ENCODE measurements at regions not wholly inside any gene's neighbourhood (a gene's known extent, or its start where the extent isn't known, plus 50 kb on each side); places are given as distances from the start of the nearest gene placed in this dataset.

DNA sequence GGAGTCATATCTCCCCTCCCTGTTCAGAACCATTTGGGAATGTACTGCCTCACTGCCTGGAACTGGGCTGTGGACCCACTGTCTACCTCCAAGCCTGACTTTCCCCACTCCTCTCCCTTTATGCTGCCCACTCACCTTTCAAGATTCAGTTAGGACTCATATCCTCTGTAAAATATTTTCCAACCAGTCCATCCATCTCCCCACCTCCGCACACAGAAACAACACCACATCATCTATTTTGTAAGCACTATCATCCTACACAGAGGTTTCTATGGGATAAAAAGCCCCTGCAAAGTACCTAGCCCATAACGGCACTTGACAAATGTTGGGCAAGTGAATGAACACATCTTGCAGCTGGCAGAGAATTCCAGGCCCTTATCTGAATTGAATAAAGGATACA is 250.8 kb downstream of the ANAPC1 start:
- Histone ChIP-seq H3K9me2 (replicated peaks; ENCODE audit: low read length) (no peaks in the 10 kb centered on the region), H3K4me2 (ENCODE audit: low read length) (no peak overlapping the region), H3K4me3 (ENCODE audit: low read length) (no peak overlapping the region), H3K4me1 (ENCODE audit: insufficient read depth, low read length) (no peaks in the 10 kb centered on the region), H3K9ac (ENCODE audit: low read length) (no peak overlapping the region), H3K9me3 (ENCODE audit: low read length) (no peaks in the 10 kb centered on the region; the same call in 1 of the 2 replicates), H4K20me1 (ENCODE audit: low read length) (no peaks in the 10 kb centered on the region), H2AFZ (ENCODE audit: low read length) (no peak overlapping the region), H3K79me2 (ENCODE audit: low read length) (no peaks in the 10 kb centered on the region), H3F3A (ENCODE audit: low read length, unreplicated experiment) (no peaks in the 10 kb centered on the region), H3K36me3 (ENCODE audit: low read depth, low read length) (no peaks in the 10 kb centered on the region), H3K27me3 (ENCODE audit: low read length) (no peaks in the 10 kb centered on the region), H3K27ac (ENCODE audit: low read length) (no peak overlapping the region)
- intact Hi-C loops (cut with micrococcal nuclease): no loop called here
- ChIA-PET CTCF (no interaction called here), POLR2A (ENCODE audit: unreplicated experiment) (interaction anchor here (0.6 kb wide), 1 partner anchor 86 kb away, joined by 8 read pairs; no protein-coding TSS in a partner anchor)
- DNase-seq (no peak), ATAC-seq (no peak)
- BruUV-seq (replicated peaks): no TSS peak
- TF ChIP-seq, protein P1, sequence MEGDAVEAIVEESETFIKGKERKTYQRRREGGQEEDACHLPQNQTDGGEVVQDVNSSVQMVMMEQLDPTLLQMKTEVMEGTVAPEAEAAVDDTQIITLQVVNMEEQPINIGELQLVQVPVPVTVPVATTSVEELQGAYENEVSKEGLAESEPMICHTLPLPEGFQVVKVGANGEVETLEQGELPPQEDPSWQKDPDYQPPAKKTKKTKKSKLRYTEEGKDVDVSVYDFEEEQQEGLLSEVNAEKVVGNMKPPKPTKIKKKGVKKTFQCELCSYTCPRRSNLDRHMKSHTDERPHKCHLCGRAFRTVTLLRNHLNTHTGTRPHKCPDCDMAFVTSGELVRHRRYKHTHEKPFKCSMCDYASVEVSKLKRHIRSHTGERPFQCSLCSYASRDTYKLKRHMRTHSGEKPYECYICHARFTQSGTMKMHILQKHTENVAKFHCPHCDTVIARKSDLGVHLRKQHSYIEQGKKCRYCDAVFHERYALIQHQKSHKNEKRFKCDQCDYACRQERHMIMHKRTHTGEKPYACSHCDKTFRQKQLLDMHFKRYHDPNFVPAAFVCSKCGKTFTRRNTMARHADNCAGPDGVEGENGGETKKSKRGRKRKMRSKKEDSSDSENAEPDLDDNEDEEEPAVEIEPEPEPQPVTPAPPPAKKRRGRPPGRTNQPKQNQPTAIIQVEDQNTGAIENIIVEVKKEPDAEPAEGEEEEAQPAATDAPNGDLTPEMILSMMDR (conservative IDR thresholded peaks at IDR 0.05; ENCODE audit: low read depth, low read length): no peak
- TF ChIP-seq EZH2 (IDR thresholded peaks at IDR 0.05; ENCODE audit: low read length, unreplicated experiment) (no peak), EZH2phosphoT487 (IDR thresholded peaks at IDR 0.05; ENCODE audit: borderline replicate concordance, low read length) (no peak)

DNA sequence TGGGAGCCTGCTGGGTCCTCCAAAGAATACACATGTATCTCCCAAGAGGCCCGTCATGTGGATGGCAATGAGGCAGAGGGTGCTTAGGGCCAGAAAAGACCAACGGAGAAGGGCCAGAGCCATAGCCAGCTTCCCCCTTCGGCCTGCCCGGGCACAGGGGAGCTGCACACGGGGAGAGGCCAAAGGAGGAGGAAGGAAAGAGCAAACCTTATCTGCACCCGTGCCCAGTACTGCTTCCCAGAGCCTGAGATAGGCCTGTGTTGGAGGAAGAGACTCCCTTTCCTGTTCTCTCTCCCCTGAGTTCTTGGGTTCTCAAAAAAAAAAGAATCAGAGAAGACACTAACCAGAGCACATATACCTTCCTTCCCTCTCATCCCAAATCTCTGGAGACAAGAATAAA is 250.3 kb downstream of the ANAPC1 start:
- no peak overlapping the region for H3K4me3 ChIP-seq (ENCODE audit: low read length)
- intact Hi-C loops (cut with micrococcal nuclease): no loop called here
- ATAC-seq: no peak
- H3K9me2 ChIP-seq (replicated peaks; ENCODE audit: low read length): no peaks in the 10 kb centered on the region
- no peak overlapping the region; the same call in 1 of the 2 replicates for H2AFZ ChIP-seq (ENCODE audit: low read length)
- H3K9me3 ChIP-seq (ENCODE audit: low read length): no peaks in the 10 kb centered on the region; the same call in 1 of the 2 replicates
- no peaks in the 10 kb centered on the region for H3F3A ChIP-seq (ENCODE audit: low read length, unreplicated experiment)
- no peak overlapping the region for H3K9ac ChIP-seq (ENCODE audit: low read length)
- ChIA-PET POLR2A (ENCODE audit: unreplicated experiment) (no interaction called here), CTCF (no interaction called here)
- no TSS peak for BruUV-seq (replicated peaks)
- H4K20me1 ChIP-seq (ENCODE audit: low read length): no peaks in the 10 kb centered on the region
- DNase-seq: no peak
- H3K4me2 ChIP-seq (ENCODE audit: low read length): no peak overlapping the region
- H3K27ac ChIP-seq (ENCODE audit: low read length): no peak overlapping the region
- TF ChIP-seq EZH2 (IDR thresholded peaks at IDR 0.05; ENCODE audit: low read length, unreplicated experiment): no peak
- TF ChIP-seq, protein P1 (conservative IDR thresholded peaks at IDR 0.05; ENCODE audit: low read depth, low read length): no peak
- no peak for TF ChIP-seq EZH2phosphoT487 (IDR thresholded peaks at IDR 0.05; ENCODE audit: borderline replicate concordance, low read length)
- H3K27me3 ChIP-seq (ENCODE audit: low read length): no peaks in the 10 kb centered on the region
- H3K4me1 ChIP-seq (ENCODE audit: insufficient read depth, low read length): no peaks in the 10 kb centered on the region
- H3K79me2 ChIP-seq (ENCODE audit: low read length): no peaks in the 10 kb centered on the region
- H3K36me3 ChIP-seq (ENCODE audit: low read depth, low read length): no peaks in the 10 kb centered on the region

DNA sequence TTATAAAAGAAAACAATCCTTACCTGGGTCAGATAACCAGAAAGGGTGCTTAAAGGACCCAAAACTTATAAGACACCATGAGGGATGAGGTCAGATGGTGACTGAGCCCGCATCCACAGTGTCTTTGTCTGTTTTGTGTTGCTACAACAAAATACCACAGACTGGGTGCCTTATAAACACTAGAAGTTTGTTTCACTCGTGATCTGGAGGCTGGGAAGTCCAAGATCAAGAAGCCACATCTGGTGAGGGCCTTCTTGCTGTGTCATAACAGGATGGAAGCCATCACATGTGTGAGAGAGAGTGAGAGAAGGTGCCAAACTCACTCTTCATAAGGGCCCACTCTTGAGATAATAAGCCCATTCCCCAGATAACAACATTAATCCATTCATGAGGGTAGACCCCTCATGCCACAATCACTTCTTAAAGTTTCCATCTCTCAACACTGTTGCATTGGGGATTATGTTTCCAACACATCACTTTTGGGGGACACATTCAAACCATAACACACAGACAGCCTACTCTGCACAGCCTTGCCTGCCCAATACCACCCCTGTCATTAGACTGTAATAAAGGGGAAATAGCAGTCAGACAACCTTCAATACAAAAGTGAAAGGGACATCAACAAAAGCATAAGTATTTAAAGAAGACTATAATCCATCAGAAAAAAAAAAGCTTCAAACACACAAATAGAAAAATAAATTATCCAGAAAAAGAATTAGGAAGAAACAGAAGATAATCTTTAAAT is 249.8 kb downstream of the ANAPC1 start:
- Histone ChIP-seq H3K79me2 (ENCODE audit: low read length) (no peaks in the 10 kb centered on the region), H3K9me2 (replicated peaks; ENCODE audit: low read length) (no peaks in the 10 kb centered on the region), H3K36me3 (ENCODE audit: low read depth, low read length) (no peaks in the 10 kb centered on the region), H4K20me1 (ENCODE audit: low read length) (no peaks in the 10 kb centered on the region), H3K9ac (ENCODE audit: low read length) (no peak overlapping the region), H2AFZ (ENCODE audit: low read length) (no peak overlapping the region; the same call in 1 of the 2 replicates), H3K4me1 (ENCODE audit: insufficient read depth, low read length) (no peaks in the 10 kb centered on the region), H3K27ac (ENCODE audit: low read length) (no peak overlapping the region), H3K27me3 (ENCODE audit: low read length) (no peaks in the 10 kb centered on the region), H3K4me3 (ENCODE audit: low read length) (no peak overlapping the region), H3K9me3 (ENCODE audit: low read length) (no peaks in the 10 kb centered on the region), H3F3A (ENCODE audit: low read length, unreplicated experiment) (no peaks in the 10 kb centered on the region), H3K4me2 (ENCODE audit: low read length) (no peak overlapping the region)
- no peak for ATAC-seq
- BruUV-seq (replicated peaks): no TSS peak
- intact Hi-C loops (cut with micrococcal nuclease): no loop called here
- no peak for DNase-seq
- TF ChIP-seq EZH2 (IDR thresholded peaks at IDR 0.05; ENCODE audit: low read length, unreplicated experiment): no peak
- TF ChIP-seq EZH2phosphoT487 (IDR thresholded peaks at IDR 0.05; ENCODE audit: borderline replicate concordance, low read length): no peak
- TF ChIP-seq, protein P1 (conservative IDR thresholded peaks at IDR 0.05; ENCODE audit: low read depth, low read length): no peak
- CTCF ChIA-PET: no interaction called here
- POLR2A ChIA-PET (ENCODE audit: unreplicated experiment): no interaction called here

Data from PC-3 (cell line).